GM12892 (cell line): ENCODE measurements at regions not wholly inside any gene's neighbourhood (a gene's known extent, or its start where the extent isn't known, plus 50 kb on each side); places are given as distances from the start of the nearest gene placed in this dataset.

Source experiments
- POLR2A ChIP-seq: IDR thresholded peaks from 2 replicates; pipeline ENCODE4 v1.6.1; 2011; ENCODE audit warnings: low read depth, low read length, control low read depth
- TAF1 ChIP-seq: IDR thresholded peaks from 2 replicates; pipeline ENCODE4 v1.6.1; 2011; ENCODE audit warnings: low read depth, mild to moderate bottlenecking, control low read depth, low read length, borderline replicate concordance

- TF ChIP-seq TAF1 = no peak
- TF ChIP-seq POLR2A = no peak
Measured at GRCh38 chr3:5767304-5767703, 579.8 kb downstream of the EDEM1 start.
